ENCODE measurements at regions not wholly inside any gene's neighbourhood (a gene's known extent, or its start where the extent isn't known, plus 50 kb on each side); places are given as distances from the start of the nearest gene placed in this dataset.
A peak's percentile ranks its signal among the peaks of the same experiment; 100 is the strongest.
"Not testable (repeated sequence)": the region's sequence is repeated elsewhere in the genome, so short reads cannot be mapped to it uniquely, and the experiment has no call there.

DNA sequence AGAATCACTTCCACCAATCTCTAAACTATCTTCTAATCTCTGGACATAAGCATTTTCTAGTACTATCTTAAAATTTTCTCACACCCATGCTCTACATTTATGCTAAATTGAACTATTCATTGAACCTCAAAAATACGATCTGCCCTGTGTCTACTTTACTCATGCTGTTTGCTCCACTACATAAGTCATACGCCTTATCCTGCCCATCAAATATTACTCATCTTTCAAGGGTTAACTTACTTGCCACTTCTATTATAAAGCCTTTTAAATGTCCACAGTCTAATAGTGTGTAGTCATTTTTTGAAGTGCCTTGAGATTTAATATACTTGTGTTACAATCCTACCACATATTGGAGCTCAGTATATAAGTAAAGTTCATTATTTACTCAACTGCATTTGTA, 727.7 kb upstream of the SLIT2 start:
- DNase-seq (ENCODE audit: low read depth, low spot score) = no peak

DNA sequence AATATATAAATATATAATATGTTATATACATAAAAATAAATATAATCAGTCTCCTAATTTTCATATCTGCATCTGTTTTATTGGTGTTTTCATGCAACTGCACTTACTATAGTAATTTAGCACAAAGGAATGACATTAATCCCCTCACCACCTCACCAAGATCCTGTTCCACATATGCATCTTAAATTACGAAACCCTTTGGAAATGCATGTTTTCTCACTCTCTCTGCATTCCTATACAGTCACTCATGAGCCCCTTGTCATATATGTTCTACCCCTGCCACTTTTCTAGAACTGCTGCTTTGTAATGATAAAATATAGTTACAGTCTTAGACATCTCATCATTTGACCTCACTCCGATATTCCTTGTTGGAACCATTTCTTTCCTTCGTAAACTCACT, 728.7 kb upstream of the SLIT2 start:
- DNase-seq (ENCODE audit: low read depth, low spot score) = no peak

- DNase-seq (ENCODE audit: low read depth, low spot score) = no peak
Measured at GRCh38 chr4:19520939-19521520, 730.7 kb upstream of the SLIT2 start.

GRCh38 chr4:19514276-19515070, 737.2 kb upstream of the SLIT2 start:
- no peak for DNase-seq (ENCODE audit: low read depth, low spot score)

GRCh38 chr4:19512086-19512485, 739.6 kb upstream of the SLIT2 start:
- DNase-seq (ENCODE audit: low read depth, low spot score) = no peak

DNA sequence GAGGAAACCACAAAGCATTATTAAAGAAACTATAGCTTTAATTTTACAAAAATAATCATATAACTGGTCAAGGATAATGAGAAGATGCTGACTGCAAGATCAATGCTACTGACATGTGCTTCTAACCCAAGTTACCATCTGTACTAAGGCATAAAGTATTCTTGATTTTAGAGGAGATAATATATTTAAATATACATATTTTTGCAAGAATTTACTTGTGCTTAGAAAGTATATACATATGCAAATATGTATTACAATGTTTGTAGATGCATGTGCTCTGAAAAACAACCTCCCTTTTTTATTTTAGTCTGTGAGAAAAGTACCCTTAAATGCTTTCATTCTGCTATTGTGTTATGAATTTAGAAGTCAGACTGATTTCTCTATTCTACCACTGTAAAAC, 740.7 kb upstream of the SLIT2 start:
- DNase-seq (ENCODE audit: low read depth, low spot score) = no peak

GRCh38 chr4:19508442-19508841, 743.3 kb upstream of the SLIT2 start:
- no peak for DNase-seq (ENCODE audit: low read depth, low spot score)

DNA sequence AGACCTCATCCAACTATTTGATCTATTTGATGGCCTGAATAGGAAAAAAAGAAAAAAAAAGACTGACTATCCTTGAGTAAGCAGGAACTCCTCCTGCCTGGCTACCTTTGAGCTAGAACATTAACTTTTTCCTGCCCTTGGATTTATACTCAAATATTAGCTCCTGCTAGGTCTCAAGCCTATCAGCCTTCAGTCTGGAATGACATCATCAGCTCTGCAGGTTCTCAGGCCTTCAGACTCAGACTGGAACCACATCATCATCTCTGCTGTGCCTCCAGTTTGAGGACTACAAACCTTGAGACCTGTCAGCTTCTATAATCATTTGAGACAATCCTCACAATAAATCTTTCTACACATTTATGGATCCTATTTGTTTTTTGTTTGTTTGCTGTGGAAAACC, 754.0 kb upstream of the SLIT2 start:
- no peak for DNase-seq (ENCODE audit: low read depth, low spot score)

DNA sequence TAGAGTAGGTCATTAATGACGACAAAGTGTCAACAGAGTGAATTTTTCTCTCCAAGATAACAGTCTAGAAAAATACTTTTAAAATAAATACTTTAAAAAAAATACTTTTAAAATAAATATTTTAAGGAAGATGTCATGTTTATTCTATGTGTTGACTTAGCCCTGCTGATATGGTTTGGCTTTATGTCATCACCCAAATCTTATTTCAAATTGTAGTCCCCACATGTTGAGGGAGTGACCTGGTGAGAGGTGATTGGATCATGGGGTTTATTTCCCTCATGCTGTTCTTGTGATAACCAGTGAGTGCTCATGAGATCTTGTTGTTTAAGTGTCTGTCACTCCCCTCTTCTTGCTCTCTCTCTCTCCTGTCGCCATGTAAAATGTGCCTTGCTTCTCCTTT, 754.9 kb upstream of the SLIT2 start:
- no peak for DNase-seq (ENCODE audit: low read depth, low spot score)

GRCh38 chr4:19494961-19495360, 756.7 kb upstream of the SLIT2 start:
- DNase-seq (ENCODE audit: low read depth, low spot score) = no peak

- DNase-seq (ENCODE audit: low read depth, low spot score) = no peak
Measured at GRCh38 chr4:19492606-19493005, 759.1 kb upstream of the SLIT2 start.

- DNase-seq (ENCODE audit: low read depth, low spot score) = no peak
Measured at GRCh38 chr4:19486400-19486799, 765.3 kb upstream of the SLIT2 start.

DNA sequence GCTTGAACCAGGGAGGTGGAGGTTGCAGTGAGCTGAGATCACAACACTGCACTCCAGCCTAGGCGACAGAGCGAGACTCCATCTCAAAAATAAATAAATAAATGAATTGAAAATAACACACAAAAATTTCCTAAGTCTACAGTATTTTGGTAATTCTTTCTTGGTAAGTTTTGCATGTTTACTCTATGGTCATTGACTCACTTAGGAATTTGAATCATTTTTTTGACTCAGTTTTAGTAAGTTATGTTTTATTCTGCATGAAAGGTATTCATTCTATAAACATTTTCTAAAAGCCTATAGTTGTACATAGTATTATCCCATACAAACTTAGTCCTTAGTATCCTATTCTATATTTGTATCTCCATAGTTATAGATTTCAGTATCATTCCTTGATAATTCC, 772.9 kb upstream of the SLIT2 start:
- DNase-seq (ENCODE audit: low read depth, low spot score) = no peak

GRCh38 chr4:19473569-19473968, 778.1 kb upstream of the SLIT2 start:
- no peak for DNase-seq (ENCODE audit: low read depth, low spot score)

DNA sequence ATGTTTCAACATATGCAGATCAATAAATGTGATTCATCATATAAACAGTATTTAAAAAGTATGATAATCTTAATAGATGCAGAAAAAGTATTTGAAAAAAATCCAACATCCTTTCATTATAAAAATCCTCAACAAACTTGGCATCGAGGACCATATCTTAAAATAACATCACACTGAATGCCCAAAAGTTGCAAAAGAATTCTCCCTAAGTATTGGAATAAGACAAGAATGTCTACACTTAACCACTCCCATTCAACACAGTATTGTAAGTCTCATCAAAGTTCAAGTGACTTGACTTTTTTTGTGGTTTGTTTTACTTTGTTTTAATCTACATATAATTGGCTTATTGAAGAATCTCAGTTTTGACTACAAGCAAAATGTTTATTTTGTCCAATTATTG, 779.0 kb upstream of the SLIT2 start:
- no peak for DNase-seq (ENCODE audit: low read depth, low spot score)

- not testable (repeated sequence) for DNase-seq (ENCODE audit: low read depth, low spot score)
Measured at GRCh38 chr4:19470001-19470400, 781.7 kb upstream of the SLIT2 start.

- no peak for DNase-seq (ENCODE audit: low read depth, low spot score)
Measured at GRCh38 chr4:19462117-19462516, 789.6 kb upstream of the SLIT2 start.

DNA sequence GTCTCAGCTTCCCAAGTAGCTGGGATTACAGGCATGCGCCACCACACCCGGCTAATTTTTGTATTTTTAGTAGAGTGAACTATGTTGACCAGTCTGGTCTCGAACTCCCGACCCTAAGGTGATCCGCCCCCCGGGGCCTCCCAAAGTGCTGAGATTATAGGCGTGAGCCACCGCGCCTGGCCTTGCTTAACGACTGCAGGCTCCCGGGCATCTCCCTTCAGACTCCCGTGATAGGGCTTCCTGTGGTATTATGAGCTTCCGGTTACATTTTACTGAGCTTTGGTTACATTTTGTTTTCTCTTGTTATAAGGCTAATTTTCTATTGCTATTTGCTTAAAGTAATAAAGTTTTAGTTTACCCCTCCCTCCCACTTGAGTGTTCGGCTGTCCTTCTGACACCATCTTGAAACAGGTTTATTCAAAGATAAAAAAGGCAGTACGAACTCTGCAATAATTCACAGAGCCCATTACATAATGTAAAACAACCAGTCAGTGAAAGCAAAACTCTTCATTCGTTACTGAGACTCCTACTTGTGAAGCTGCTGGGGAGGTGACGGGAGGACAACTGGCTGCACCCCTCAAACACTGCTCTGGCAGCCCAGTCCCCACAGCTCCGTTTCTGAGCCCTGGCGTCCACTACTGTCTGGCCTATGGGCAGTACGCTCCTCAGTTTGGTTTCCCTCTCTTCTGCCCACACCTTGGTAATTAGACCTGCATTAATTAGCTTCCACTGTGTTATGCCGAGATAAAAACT, 795.7 kb upstream of the SLIT2 start:
- DNase-seq (ENCODE audit: low read depth, low spot score) = peak; percentile 7

DNA sequence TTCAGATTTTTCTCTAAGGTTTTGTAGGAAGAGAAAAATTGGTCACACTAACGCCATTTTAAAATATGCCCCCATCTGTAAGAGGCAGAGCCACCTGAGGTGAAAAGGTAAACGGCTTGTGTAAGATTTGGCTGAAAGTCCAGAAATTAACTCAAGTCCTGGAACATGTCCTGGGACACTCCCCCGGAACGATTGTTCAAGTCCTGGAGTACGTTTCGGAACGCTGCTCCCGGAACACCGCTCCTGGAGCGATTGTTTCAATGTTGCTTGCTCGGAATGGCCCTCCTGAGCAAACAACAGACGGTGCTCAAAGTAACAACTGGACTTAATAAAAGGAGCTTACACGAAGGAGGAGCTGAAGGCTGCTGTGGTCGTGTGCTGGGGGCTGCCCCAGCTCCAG, 796.5 kb upstream of the SLIT2 start:
- no peak for DNase-seq (ENCODE audit: low read depth, low spot score)

GRCh38 chr4:19438233-19438632, 813.5 kb upstream of the SLIT2 start:
- no peak for DNase-seq (ENCODE audit: low read depth, low spot score)

GRCh38 chr4:19437008-19437407, 814.7 kb upstream of the SLIT2 start:
- DNase-seq (ENCODE audit: low read depth, low spot score) = no peak

DNA sequence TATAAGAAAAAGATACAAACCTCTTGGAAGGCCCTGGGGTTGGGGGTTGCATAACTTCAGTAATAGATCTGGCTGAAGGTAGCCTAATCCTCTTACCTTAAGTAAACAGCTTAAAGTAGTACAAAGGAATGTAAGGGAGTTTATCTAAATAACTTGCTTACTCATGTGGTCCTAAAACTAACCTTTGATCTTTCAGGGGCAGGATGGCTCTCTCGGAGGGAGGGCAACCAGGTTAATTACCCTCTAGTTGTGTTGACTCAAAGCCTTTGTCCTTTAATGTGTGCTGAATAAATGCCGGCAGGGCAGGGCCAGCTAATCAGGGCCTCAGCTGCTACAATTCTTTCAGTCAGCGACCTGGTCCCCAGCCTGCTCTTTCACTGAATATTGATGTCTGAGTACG, 822.0 kb upstream of the SLIT2 start:
- peak; percentile 62 for DNase-seq (ENCODE audit: low read depth, low spot score)

DNA sequence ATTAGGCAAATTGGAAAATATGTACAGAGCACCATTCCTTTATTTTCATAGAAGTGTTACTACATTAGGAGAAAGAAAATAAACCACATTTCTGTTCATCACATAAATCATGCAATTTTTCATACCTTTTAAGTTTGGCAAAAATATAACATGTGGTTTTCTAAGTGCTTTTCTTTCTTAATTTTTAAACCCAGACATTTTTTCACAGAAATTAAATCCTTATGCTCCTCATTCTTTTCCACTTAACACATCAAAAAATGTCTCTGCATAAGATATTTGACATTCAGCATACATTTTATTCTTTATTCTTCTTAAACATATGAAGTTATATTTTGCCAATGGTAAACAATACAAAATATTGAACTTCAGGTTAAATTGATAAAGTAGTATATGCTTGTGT, 826.6 kb upstream of the SLIT2 start:
- no peak for DNase-seq (ENCODE audit: low read depth, low spot score)
